A673 (cell line): ENCODE measurements at regions not wholly inside any gene's neighbourhood (a gene's known extent, or its start where the extent isn't known, plus 50 kb on each side); places are given as distances from the start of the nearest gene placed in this dataset.

Experiments used
- CTCF ChIP-seq: fragments of 300-800, 200-600 bp; sonication (generic); conservative IDR thresholded peaks from 2 replicates; pipeline ENCODE4 v1.5.1; 2017; ENCODE audit warnings: low read depth, mild to moderate bottlenecking, antibody characterized with exemption, low read length, moderate library complexity, mixed read lengths
- EZH2 ChIP-seq: fragments of 200-600 bp; sonication (generic); IDR thresholded peaks from 2 replicates; pipeline ENCODE4 v1.6.1; 2017; ENCODE audit warnings: borderline replicate concordance, low read depth, mild to moderate bottlenecking, mixed read lengths, antibody characterized with exemption, low read length; ENCODE audit not compliant: poor library complexity, severe bottlenecking

DNA sequence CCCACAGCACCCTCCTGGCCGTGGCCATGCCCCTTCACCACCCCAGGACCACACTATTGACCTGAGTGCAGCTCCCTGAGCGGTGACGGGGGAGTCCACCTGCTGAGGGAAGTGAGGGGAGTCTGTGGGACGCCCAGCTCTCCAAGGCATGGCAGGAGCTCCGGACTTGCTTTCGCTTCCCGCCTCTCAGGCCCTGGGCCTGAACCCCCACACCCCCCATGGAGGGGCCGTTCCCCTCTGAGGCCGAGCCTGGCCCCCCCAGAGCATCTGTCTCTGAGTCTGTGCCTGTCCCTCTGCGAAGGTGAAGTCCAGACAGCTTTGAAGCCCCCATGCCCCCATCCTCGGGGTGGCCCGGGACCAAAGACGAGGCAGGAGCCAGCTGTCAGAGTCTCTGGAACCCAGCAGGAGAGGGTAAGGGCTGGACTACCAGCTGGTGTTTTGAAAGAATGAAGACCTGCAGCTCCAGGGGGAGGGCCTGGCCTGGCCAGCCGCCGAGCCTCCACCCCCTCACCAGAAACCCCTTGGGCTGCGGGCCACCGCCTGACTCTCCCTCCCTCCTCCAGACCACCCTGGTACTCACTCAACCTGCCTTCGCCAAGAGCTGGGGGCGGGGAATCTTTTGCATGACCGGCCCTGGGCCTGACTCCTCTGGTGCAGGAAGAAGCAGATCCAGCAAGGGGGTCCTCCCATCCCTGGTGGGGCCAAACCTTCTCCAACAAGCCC is 114.0 kb downstream of the PDGFA start:
- TF ChIP-seq CTCF (no peak), EZH2 (no peak)
